ENCODE measurements at regions not wholly inside any gene's neighbourhood (a gene's known extent, or its start where the extent isn't known, plus 50 kb on each side); places are given as distances from the start of the nearest gene placed in this dataset.

DNA sequence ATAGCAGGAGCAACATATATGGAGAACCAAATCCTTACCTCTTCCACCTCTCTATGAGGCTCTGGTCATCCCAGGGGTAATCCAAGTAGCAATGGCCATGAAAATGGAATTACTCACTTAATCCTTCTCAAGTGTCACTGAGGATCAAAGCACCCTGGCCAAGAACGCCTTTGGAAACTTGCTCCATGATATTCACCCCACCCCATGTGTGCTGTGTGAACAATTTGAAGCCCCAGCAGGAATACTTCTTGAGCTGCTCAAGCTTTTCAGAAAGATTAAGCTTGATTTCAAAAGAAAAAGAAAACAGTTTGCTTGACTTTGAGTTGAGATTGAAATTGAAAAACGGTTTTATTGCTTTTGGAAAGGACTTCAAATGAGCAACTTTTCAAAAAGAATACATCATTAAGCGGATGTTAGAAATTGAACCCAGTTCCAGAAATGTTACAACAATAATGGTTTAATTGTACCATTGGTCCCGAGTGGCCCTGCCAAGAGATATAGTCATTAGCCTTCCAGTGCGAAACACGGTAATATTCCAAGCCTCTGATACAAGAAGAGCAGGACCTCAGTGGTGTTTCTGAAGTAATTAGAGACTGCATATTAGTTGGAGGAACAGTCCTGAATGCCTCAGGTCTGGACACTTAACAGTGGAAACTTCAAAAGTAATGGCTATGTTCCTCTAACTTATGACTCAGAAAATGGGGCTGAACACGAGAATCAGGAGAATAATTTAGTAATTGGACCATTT, 208.1 kb downstream of the NEBL start:
- Histone ChIP-seq H3K9me3 (no peaks in the 10 kb centered on the region), H3K4me3 (no peak overlapping the region), H3K4me1 (no peaks in the 10 kb centered on the region), H3K27me3 (no peaks in the 10 kb centered on the region), H3K27ac (no peak overlapping the region), H3K36me3 (no peaks in the 10 kb centered on the region)
- 60 to 77% methylated on average over 7 of the region's 7 CpGs for WGBS, 2 donors (ENCODE audit: low coverage in 1 of 2)
- no peak for ATAC-seq
- TF ChIP-seq POLR2A (IDR thresholded peaks at IDR 0.05) (no peak), POLR2AphosphoS5 (IDR thresholded peaks at IDR 0.05) (no peak), EP300 (IDR thresholded peaks at IDR 0.05) (no peak)
- TF ChIP-seq, protein P1, sequence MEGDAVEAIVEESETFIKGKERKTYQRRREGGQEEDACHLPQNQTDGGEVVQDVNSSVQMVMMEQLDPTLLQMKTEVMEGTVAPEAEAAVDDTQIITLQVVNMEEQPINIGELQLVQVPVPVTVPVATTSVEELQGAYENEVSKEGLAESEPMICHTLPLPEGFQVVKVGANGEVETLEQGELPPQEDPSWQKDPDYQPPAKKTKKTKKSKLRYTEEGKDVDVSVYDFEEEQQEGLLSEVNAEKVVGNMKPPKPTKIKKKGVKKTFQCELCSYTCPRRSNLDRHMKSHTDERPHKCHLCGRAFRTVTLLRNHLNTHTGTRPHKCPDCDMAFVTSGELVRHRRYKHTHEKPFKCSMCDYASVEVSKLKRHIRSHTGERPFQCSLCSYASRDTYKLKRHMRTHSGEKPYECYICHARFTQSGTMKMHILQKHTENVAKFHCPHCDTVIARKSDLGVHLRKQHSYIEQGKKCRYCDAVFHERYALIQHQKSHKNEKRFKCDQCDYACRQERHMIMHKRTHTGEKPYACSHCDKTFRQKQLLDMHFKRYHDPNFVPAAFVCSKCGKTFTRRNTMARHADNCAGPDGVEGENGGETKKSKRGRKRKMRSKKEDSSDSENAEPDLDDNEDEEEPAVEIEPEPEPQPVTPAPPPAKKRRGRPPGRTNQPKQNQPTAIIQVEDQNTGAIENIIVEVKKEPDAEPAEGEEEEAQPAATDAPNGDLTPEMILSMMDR (IDR thresholded peaks at IDR 0.05), result no peak

DNA sequence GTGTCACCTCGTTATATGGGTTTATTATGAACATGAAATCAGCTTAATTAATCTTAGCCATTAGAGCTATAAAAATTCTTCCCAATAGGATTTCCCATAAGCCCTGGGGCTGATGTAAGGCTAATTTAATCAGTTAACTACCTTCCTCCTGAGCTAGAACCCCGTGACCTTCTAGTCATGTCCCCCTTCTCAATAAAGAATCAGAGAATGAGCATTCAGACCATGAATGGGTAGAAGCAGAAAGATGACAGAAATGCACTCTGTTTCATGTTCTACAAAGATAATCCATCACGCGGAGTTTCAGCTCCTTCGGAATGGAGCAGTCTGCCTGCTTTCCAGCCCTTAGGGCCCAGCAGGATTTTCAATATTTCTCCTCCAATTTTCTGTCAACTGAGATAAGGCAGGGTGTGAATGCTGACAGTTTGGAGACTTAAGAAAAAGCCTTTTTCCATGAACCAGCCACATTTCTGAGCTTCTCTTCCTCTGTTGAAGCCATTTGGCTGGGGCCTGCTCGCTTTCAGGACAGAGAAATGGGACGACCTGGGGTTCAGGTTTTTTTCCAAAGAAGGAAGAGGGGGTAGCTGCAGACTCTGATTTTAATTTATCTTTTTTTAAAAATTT, 211.0 kb downstream of the NEBL start:
- 51 to 65% methylated on average over 5 to 7 of the region's 7 CpGs for whole genome bisulfite sequencing, 2 donors (ENCODE audit: low coverage in 1 of 2)
- Histone ChIP-seq H3K27me3 (no peaks in the 10 kb centered on the region), H3K4me3 (no peak overlapping the region), H3K9me3 (no peaks in the 10 kb centered on the region), H3K36me3 (no peaks in the 10 kb centered on the region), H3K27ac (no peak overlapping the region), H3K4me1 (no peaks in the 10 kb centered on the region)
- TF ChIP-seq POLR2AphosphoS5 (IDR thresholded peaks at IDR 0.05) (no peak), POLR2A (IDR thresholded peaks at IDR 0.05) (no peak), EP300 (IDR thresholded peaks at IDR 0.05) (no peak)
- TF ChIP-seq, protein P1 (IDR thresholded peaks at IDR 0.05), result no peak
- ATAC-seq, result no peak

DNA sequence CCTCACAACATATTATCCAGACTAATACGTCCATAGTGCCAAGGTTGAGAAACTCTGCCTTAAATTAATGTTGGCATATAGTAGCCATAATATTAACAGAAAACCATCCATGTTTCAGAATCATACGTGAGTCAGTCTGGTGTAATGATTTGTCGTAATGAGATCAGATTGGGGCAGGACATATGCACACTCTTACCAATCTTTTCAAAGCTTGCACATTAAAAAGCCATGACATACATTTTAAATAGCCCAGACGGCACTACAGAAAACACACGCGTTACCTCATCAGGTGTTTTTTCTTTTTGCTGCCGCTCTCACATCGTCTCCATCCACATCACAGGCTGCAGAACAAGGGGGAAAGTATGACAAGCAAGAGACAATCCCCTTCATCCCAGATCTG, 211.6 kb downstream of the NEBL start:
- H3K9me3 ChIP-seq, result no peaks in the 10 kb centered on the region
- H3K27ac ChIP-seq, result no peak overlapping the region
- no peaks in the 10 kb centered on the region for H3K4me1 ChIP-seq
- 91% methylated on average over 6 to 8 of the region's 8 CpGs for WGBS, 2 donors (ENCODE audit: low coverage in 1 of 2)
- H3K36me3 ChIP-seq, result no peaks in the 10 kb centered on the region
- ATAC-seq, result no peak
- TF ChIP-seq, protein P1 (IDR thresholded peaks at IDR 0.05), result no peak
- no peaks in the 10 kb centered on the region for H3K27me3 ChIP-seq
- no peak overlapping the region for H3K4me3 ChIP-seq

DNA sequence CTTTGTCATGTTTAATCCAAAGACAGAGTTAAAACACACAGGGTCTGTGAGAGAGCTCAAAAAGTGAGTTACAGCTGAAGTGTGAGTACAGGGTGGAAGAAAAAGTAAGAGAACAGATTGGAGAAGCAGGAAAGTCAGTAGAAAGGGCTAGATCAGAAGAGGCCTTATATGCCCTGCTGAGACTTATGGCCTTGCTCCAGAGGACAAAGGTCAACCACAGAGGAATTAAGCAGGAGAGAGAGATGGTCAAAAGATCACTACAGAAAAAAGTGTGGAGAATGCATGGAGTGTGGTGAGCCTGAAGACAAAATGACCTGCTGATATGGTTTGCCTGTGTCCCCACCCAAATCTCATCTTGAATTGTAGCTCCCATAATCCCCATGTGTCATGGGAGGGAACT, 213.8 kb downstream of the NEBL start:
- Histone ChIP-seq H3K4me3 (no peak overlapping the region), H3K4me1 (no peaks in the 10 kb centered on the region), H3K27me3 (no peaks in the 10 kb centered on the region), H3K36me3 (no peaks in the 10 kb centered on the region), H3K27ac (no peak overlapping the region), H3K9me3 (no peaks in the 10 kb centered on the region)
- TF ChIP-seq, protein P1 (IDR thresholded peaks at IDR 0.05), result no peak
- TF ChIP-seq EP300 (IDR thresholded peaks at IDR 0.05) (no peak), POLR2A (IDR thresholded peaks at IDR 0.05) (no peak), POLR2AphosphoS5 (IDR thresholded peaks at IDR 0.05) (no peak)
- no peak for ATAC-seq

DNA sequence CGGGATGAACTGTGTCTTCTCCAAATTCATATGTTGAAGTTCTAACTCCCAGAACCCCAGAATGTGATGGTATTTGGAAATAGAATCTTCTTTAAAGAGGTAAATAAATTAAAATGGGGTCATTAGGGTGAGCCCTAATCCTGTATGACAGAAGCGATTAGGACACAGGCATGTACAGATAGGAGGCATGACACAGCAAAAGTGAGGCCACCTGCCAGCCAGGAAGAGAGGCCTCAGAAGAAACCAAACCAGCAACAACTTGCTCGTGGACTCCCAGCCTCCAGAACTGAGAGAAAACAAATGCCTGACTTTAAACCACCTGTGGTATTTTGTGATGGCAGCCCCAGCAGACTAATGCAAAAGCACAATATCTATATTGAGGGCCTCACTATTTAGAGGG, 214.3 kb downstream of the NEBL start:
- Histone ChIP-seq H3K36me3 (no peaks in the 10 kb centered on the region), H3K27me3 (no peaks in the 10 kb centered on the region), H3K4me1 (no peaks in the 10 kb centered on the region), H3K9me3 (no peaks in the 10 kb centered on the region), H3K27ac (no peak overlapping the region), H3K4me3 (no peak overlapping the region)
- TF ChIP-seq EP300 (IDR thresholded peaks at IDR 0.05), result no peak
- TF ChIP-seq, protein P1 (IDR thresholded peaks at IDR 0.05), result no peak
- no peak for TF ChIP-seq POLR2A (IDR thresholded peaks at IDR 0.05)
- TF ChIP-seq POLR2AphosphoS5 (IDR thresholded peaks at IDR 0.05), result no peak
- WGBS, 2 donors (ENCODE audit: low coverage in 1 of 2), result 84% methylated on average over 3 of the region's 3 CpGs; no CpG with 5 or more reads in 1 of the 2 donors
- no peak for ATAC-seq

Measured in gastroesophageal sphincter (tissue), 4 donors.